Activated T-cell treated with anti-CD3 and anti-CD28 coated beads, Interleukin-2, amount 50 U/mL, for 24 hours (primary cell): ENCODE measurements at regions not wholly inside any gene's neighbourhood (a gene's known extent, or its start where the extent isn't known, plus 50 kb on each side); places are given as distances from the start of the nearest gene placed in this dataset.
"Not testable (repeated sequence)": the region's sequence is repeated elsewhere in the genome, so short reads cannot be mapped to it uniquely, and the experiment has no call there.

ENCODE experiments used
- DNase-seq: peaks from one replicate; pipeline ENCODE4 v3.0.0-alpha.2; 2020
- H3K27ac Mint-ChIP-seq: 2 replicates; pipeline ENCODE4 v1.8.0; 2020; ENCODE audit warnings: mild to moderate bottlenecking, mixed read lengths
- H3K27me3 Mint-ChIP-seq: 2 replicates; pipeline ENCODE4 v1.8.0; 2020; ENCODE audit warnings: mixed read lengths
- H3K36me3 Mint-ChIP-seq: 2 replicates; pipeline ENCODE4 v1.8.0; 2020; ENCODE audit warnings: low read depth, mixed read lengths
- H3K4me1 Mint-ChIP-seq: 2 replicates; pipeline ENCODE4 v1.8.0; 2020; ENCODE audit warnings: low read depth, mixed read lengths
- H3K4me3 Mint-ChIP-seq: 2 replicates; pipeline ENCODE4 v1.8.0; 2020; ENCODE audit warnings: mild to moderate bottlenecking, moderate library complexity, mixed read lengths
- H3K9me3 Mint-ChIP-seq: 2 replicates; pipeline ENCODE4 v1.8.0; 2020; ENCODE audit warnings: mixed read lengths

GRCh38 chr5:86671536-86671935 lies 53.8 kb downstream of the COX7C start:
- no peaks in the 10 kb centered on the region for H3K9me3 Mint-ChIP-seq
- no peaks in the 10 kb centered on the region for H3K36me3 Mint-ChIP-seq
- no peaks in the 10 kb centered on the region for H3K4me1 Mint-ChIP-seq
- DNase-seq = no peak
- H3K4me3 Mint-ChIP-seq = no peak overlapping the region
- peaks cover 11% of the 10 kb centered on the region for H3K27me3 Mint-ChIP-seq
- H3K27ac Mint-ChIP-seq = no peak overlapping the region

GRCh38 chr5:86674069-86674468 lies 56.3 kb downstream of the COX7C start:
- Mint-ChIP-seq H3K27me3 (peaks cover 11% of the 10 kb centered on the region), H3K27ac (no peak overlapping the region), H3K4me3 (no peak overlapping the region), H3K36me3 (no peaks in the 10 kb centered on the region), H3K9me3 (no peaks in the 10 kb centered on the region), H3K4me1 (no peaks in the 10 kb centered on the region)
- DNase-seq = no peak

GRCh38 chr5:86675311-86675710 lies 57.6 kb downstream of the COX7C start:
- no peaks in the 10 kb centered on the region for H3K36me3 Mint-ChIP-seq
- H3K27me3 Mint-ChIP-seq = peaks cover 11% of the 10 kb centered on the region
- no peaks in the 10 kb centered on the region for H3K4me1 Mint-ChIP-seq
- no peaks in the 10 kb centered on the region for H3K9me3 Mint-ChIP-seq
- no peak for DNase-seq
- no peak overlapping the region for H3K27ac Mint-ChIP-seq
- H3K4me3 Mint-ChIP-seq = no peak overlapping the region

GRCh38 chr5:86679529-86679928 lies 61.8 kb downstream of the COX7C start:
- no peaks in the 10 kb centered on the region for H3K27me3 Mint-ChIP-seq
- no peaks in the 10 kb centered on the region for H3K4me1 Mint-ChIP-seq
- no peaks in the 10 kb centered on the region for H3K36me3 Mint-ChIP-seq
- no peaks in the 10 kb centered on the region for H3K9me3 Mint-ChIP-seq
- H3K27ac Mint-ChIP-seq = no peak overlapping the region
- H3K4me3 Mint-ChIP-seq = no peak overlapping the region
- no peak for DNase-seq

- no peaks in the 10 kb centered on the region for H3K4me1 Mint-ChIP-seq
- no peaks in the 10 kb centered on the region for H3K27me3 Mint-ChIP-seq
- no peaks in the 10 kb centered on the region for H3K9me3 Mint-ChIP-seq
- no peak for DNase-seq
- H3K4me3 Mint-ChIP-seq = no peak overlapping the region
- no peaks in the 10 kb centered on the region for H3K36me3 Mint-ChIP-seq
- no peak overlapping the region for H3K27ac Mint-ChIP-seq
These were observed 62.2 kb downstream of the COX7C start for GRCh38 chr5:86679949-86680348.

GRCh38 chr5:86684222-86684621 lies 66.5 kb downstream of the COX7C start:
- H3K36me3 Mint-ChIP-seq = no peaks in the 10 kb centered on the region
- H3K4me1 Mint-ChIP-seq = no peaks in the 10 kb centered on the region
- no peak overlapping the region for H3K27ac Mint-ChIP-seq
- no peak overlapping the region for H3K4me3 Mint-ChIP-seq
- no peak for DNase-seq
- peaks cover 2% of the 10 kb centered on the region for H3K27me3 Mint-ChIP-seq
- no peaks in the 10 kb centered on the region for H3K9me3 Mint-ChIP-seq

GRCh38 chr5:86686046-86686445 lies 68.3 kb downstream of the COX7C start:
- no peaks in the 10 kb centered on the region for H3K36me3 Mint-ChIP-seq
- H3K27me3 Mint-ChIP-seq = peaks cover 2% of the 10 kb centered on the region
- no peak overlapping the region for H3K27ac Mint-ChIP-seq
- DNase-seq = no peak
- no peak overlapping the region for H3K4me3 Mint-ChIP-seq
- no peaks in the 10 kb centered on the region for H3K9me3 Mint-ChIP-seq
- H3K4me1 Mint-ChIP-seq = no peaks in the 10 kb centered on the region

- Mint-ChIP-seq H3K4me3 (no peak overlapping the region), H3K27me3 (peaks cover 2% of the 10 kb centered on the region), H3K4me1 (no peaks in the 10 kb centered on the region), H3K27ac (no peak overlapping the region), H3K36me3 (no peaks in the 10 kb centered on the region), H3K9me3 (no peaks in the 10 kb centered on the region)
- no peak for DNase-seq
These were observed 70.7 kb downstream of the COX7C start for GRCh38 chr5:86688406-86688805.

- no peaks in the 10 kb centered on the region for H3K4me1 Mint-ChIP-seq
- DNase-seq = no peak
- no peak overlapping the region for H3K27ac Mint-ChIP-seq
- H3K9me3 Mint-ChIP-seq = no peaks in the 10 kb centered on the region
- no peak overlapping the region for H3K4me3 Mint-ChIP-seq
- H3K27me3 Mint-ChIP-seq = peaks cover 2% of the 10 kb centered on the region
- no peaks in the 10 kb centered on the region for H3K36me3 Mint-ChIP-seq
These were observed 71.5 kb downstream of the COX7C start for GRCh38 chr5:86689103-86689729.

GRCh38 chr5:86709157-86709881 lies 91.6 kb downstream of the COX7C start:
- no peak overlapping the region for H3K4me3 Mint-ChIP-seq
- H3K27ac Mint-ChIP-seq = no peak overlapping the region
- no peaks in the 10 kb centered on the region for H3K36me3 Mint-ChIP-seq
- H3K9me3 Mint-ChIP-seq = no peaks in the 10 kb centered on the region
- no peak for DNase-seq
- no peaks in the 10 kb centered on the region for H3K4me1 Mint-ChIP-seq
- H3K27me3 Mint-ChIP-seq = peaks cover 23% of the 10 kb centered on the region

GRCh38 chr5:86716121-86716520 lies 98.4 kb downstream of the COX7C start:
- no peaks in the 10 kb centered on the region for H3K27me3 Mint-ChIP-seq

GRCh38 chr5:86731319-86732117 lies 113.8 kb downstream of the COX7C start:
- H3K4me1 Mint-ChIP-seq, H3K27me3 Mint-ChIP-seq, H3K36me3 Mint-ChIP-seq, H3K9me3 Mint-ChIP-seq, H3K4me3 Mint-ChIP-seq, DNase-seq, H3K27ac Mint-ChIP-seq: not testable (repeated sequence)

More at GRCh38 chr5:86716121-86716520, 98.4 kb downstream of the COX7C start:
- DNase-seq = no peak
- no peaks in the 10 kb centered on the region for H3K4me1 Mint-ChIP-seq
- H3K36me3 Mint-ChIP-seq = no peaks in the 10 kb centered on the region
- no peak overlapping the region for H3K4me3 Mint-ChIP-seq
- H3K9me3 Mint-ChIP-seq = no peaks in the 10 kb centered on the region
- no peak overlapping the region for H3K27ac Mint-ChIP-seq

- no peak for DNase-seq
- H3K9me3 Mint-ChIP-seq = peaks cover 13% of the 10 kb centered on the region
These were observed 117.6 kb downstream of the COX7C start for GRCh38 chr5:86735370-86735769.

GRCh38 chr5:86737579-86737978 lies 119.8 kb downstream of the COX7C start:
- DNase-seq = no peak
- Mint-ChIP-seq H3K4me1 (no peaks in the 10 kb centered on the region), H3K27ac (no peak overlapping the region), H3K27me3 (peaks cover 2% of the 10 kb centered on the region), H3K36me3 (no peaks in the 10 kb centered on the region), H3K9me3 (peaks cover 13% of the 10 kb centered on the region), H3K4me3 (no peak overlapping the region)

More at GRCh38 chr5:86735370-86735769, 117.6 kb downstream of the COX7C start:
- H3K36me3 Mint-ChIP-seq = no peaks in the 10 kb centered on the region
- H3K4me1 Mint-ChIP-seq = no peaks in the 10 kb centered on the region
- no peak overlapping the region for H3K4me3 Mint-ChIP-seq
- H3K27ac Mint-ChIP-seq = no peak overlapping the region
- H3K27me3 Mint-ChIP-seq = no peaks in the 10 kb centered on the region
